ENCODE measurements at regions not wholly inside any gene's neighbourhood (a gene's known extent, or its start where the extent isn't known, plus 50 kb on each side); places are given as distances from the start of the nearest gene placed in this dataset.
"Not testable (repeated sequence)": the region's sequence is repeated elsewhere in the genome, so short reads cannot be mapped to it uniquely, and the experiment has no call there.

DNA sequence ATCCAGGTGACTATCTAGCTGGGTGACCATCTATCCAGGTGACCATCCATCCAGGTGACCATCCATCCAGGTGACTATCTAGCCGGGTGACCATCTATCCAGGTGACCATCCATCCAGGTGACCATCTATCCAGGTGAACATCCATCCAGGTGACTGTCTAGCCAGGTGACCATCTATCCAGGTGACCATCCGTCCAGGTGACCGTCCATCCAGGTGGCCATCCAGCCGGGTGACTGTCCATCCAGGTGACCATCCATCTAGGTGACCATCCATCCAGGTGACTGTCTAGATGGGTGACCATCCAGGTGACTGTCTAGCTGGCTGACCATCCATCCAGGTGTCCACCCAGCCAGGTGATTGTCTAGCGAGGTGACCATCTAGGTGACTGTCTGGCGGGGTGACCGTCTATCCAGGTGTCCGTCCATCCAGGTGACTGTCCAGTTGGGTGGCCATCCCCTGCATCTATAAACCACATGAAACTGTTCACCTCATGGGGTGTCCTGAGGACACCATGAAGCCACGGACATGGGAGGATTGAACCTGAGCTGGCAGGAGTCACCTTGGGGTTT lies 305.3 kb downstream of the NDUFA10 start:
- no peak for DNase-seq (ENCODE audit: low spot score)
- 86% methylated on average over 9 of the region's 9 CpGs for WGBS

DNA sequence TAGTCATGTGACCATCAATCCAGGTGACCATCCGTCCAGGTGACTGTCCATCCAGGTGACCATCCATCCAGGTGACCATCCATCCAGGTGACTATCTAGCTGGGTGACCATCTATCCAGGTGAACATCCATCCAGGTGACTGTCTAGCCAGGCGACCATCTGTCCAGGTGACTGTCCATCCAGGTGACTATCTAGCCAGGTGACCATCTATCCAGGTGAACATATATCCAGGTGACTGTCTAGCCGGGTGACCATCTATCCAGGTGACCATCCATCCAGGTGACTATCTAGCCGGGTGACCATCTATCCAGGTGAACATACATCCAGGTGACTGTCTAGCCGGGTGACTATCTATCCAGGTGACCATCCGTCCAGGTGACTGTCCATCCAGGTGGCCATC lies 306.2 kb downstream of the NDUFA10 start:
- not testable (repeated sequence) for H3K36me3 ChIP-seq (ENCODE audit: control insufficient read depth in 4 of 4, insufficient read depth in 3 of 4, low read depth in 1 of 4, low read length in 3 of 4); DNase-seq (ENCODE audit: low spot score); H3K27ac ChIP-seq (ENCODE audit: low read depth in 1 of 2, low read length in 2 of 2); H3K9ac ChIP-seq (ENCODE audit: low read depth in 1 of 2, low read length in 2 of 2); H3K27me3 ChIP-seq (ENCODE audit: control insufficient read depth in 4 of 4, insufficient read depth in 4 of 4, low read length in 3 of 4); H3K4me1 ChIP-seq (ENCODE audit: control insufficient read depth in 4 of 4, insufficient read depth in 4 of 4, low read length in 3 of 4); H3K4me3 ChIP-seq (ENCODE audit: low read depth in 1 of 3, low read length in 3 of 3)
- H3K9me3 ChIP-seq (ENCODE audit: control insufficient read depth in 4 of 4, low read length in 3 of 4): peaks cover 0 to 11% (median 2%) of the 10 kb centered on the region in 4 donors
- 73% methylated on average over 6 of the region's 6 CpGs for WGBS

More for the DNA sequence above, 305.3 kb downstream of the NDUFA10 start:
- no peak overlapping the region for H3K4me3 ChIP-seq (ENCODE audit: low read depth in 1 of 3, low read length in 3 of 3)
- H3K27ac ChIP-seq (ENCODE audit: low read depth in 1 of 2, low read length in 2 of 2): no peak overlapping the region
- no peaks in the 10 kb centered on the region for H3K4me1 ChIP-seq (ENCODE audit: control insufficient read depth in 4 of 4, insufficient read depth in 4 of 4, low read length in 3 of 4)
- H3K9ac ChIP-seq (ENCODE audit: low read depth in 1 of 2, low read length in 2 of 2): no peak overlapping the region
- no peak for TF ChIP-seq NR2F2 (IDR thresholded peaks at IDR 0.05)
- TF ChIP-seq, protein P1, sequence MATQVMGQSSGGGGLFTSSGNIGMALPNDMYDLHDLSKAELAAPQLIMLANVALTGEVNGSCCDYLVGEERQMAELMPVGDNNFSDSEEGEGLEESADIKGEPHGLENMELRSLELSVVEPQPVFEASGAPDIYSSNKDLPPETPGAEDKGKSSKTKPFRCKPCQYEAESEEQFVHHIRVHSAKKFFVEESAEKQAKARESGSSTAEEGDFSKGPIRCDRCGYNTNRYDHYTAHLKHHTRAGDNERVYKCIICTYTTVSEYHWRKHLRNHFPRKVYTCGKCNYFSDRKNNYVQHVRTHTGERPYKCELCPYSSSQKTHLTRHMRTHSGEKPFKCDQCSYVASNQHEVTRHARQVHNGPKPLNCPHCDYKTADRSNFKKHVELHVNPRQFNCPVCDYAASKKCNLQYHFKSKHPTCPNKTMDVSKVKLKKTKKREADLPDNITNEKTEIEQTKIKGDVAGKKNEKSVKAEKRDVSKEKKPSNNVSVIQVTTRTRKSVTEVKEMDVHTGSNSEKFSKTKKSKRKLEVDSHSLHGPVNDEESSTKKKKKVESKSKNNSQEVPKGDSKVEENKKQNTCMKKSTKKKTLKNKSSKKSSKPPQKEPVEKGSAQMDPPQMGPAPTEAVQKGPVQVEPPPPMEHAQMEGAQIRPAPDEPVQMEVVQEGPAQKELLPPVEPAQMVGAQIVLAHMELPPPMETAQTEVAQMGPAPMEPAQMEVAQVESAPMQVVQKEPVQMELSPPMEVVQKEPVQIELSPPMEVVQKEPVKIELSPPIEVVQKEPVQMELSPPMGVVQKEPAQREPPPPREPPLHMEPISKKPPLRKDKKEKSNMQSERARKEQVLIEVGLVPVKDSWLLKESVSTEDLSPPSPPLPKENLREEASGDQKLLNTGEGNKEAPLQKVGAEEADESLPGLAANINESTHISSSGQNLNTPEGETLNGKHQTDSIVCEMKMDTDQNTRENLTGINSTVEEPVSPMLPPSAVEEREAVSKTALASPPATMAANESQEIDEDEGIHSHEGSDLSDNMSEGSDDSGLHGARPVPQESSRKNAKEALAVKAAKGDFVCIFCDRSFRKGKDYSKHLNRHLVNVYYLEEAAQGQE (IDR thresholded peaks at IDR 0.05): no peak
- no peak for TF ChIP-seq EGR1 (IDR thresholded peaks at IDR 0.05; ENCODE audit: low read depth in 2 of 2)
- TF ChIP-seq, protein P2, sequence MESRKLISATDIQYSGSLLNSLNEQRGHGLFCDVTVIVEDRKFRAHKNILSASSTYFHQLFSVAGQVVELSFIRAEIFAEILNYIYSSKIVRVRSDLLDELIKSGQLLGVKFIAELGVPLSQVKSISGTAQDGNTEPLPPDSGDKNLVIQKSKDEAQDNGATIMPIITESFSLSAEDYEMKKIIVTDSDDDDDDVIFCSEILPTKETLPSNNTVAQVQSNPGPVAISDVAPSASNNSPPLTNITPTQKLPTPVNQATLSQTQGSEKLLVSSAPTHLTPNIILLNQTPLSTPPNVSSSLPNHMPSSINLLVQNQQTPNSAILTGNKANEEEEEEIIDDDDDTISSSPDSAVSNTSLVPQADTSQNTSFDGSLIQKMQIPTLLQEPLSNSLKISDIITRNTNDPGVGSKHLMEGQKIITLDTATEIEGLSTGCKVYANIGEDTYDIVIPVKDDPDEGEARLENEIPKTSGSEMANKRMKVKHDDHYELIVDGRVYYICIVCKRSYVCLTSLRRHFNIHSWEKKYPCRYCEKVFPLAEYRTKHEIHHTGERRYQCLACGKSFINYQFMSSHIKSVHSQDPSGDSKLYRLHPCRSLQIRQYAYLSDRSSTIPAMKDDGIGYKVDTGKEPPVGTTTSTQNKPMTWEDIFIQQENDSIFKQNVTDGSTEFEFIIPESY (IDR thresholded peaks at IDR 0.05): no peak
- TF ChIP-seq JUND (IDR thresholded peaks at IDR 0.05): no peak
- no peak for TF ChIP-seq FOXA1 (IDR thresholded peaks at IDR 0.05)
- TF ChIP-seq, protein P3, sequence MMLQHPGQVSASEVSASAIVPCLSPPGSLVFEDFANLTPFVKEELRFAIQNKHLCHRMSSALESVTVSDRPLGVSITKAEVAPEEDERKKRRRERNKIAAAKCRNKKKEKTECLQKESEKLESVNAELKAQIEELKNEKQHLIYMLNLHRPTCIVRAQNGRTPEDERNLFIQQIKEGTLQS (IDR thresholded peaks at IDR 0.05): no peak
- no peak for TF ChIP-seq RAD21 (IDR thresholded peaks at IDR 0.05)
- TF ChIP-seq FOXA2 (IDR thresholded peaks at IDR 0.05): no peak
- TF ChIP-seq, protein P4, sequence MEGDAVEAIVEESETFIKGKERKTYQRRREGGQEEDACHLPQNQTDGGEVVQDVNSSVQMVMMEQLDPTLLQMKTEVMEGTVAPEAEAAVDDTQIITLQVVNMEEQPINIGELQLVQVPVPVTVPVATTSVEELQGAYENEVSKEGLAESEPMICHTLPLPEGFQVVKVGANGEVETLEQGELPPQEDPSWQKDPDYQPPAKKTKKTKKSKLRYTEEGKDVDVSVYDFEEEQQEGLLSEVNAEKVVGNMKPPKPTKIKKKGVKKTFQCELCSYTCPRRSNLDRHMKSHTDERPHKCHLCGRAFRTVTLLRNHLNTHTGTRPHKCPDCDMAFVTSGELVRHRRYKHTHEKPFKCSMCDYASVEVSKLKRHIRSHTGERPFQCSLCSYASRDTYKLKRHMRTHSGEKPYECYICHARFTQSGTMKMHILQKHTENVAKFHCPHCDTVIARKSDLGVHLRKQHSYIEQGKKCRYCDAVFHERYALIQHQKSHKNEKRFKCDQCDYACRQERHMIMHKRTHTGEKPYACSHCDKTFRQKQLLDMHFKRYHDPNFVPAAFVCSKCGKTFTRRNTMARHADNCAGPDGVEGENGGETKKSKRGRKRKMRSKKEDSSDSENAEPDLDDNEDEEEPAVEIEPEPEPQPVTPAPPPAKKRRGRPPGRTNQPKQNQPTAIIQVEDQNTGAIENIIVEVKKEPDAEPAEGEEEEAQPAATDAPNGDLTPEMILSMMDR (IDR thresholded peaks at IDR 0.05; ENCODE audit: low read depth, low read length, missing input control): no peak
- no peak for TF ChIP-seq YY1 (IDR thresholded peaks at IDR 0.05)
- TF ChIP-seq HNF4A (conservative IDR thresholded peaks at IDR 0.05): no peak
- no peak for TF ChIP-seq SP1 (IDR thresholded peaks at IDR 0.05)
- TF ChIP-seq TAF1 (conservative IDR thresholded peaks at IDR 0.05): no peak
- no peak for TF ChIP-seq HNF4G (IDR thresholded peaks at IDR 0.05)
- TF ChIP-seq, protein P5, sequence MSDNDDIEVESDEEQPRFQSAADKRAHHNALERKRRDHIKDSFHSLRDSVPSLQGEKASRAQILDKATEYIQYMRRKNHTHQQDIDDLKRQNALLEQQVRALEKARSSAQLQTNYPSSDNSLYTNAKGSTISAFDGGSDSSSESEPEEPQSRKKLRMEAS (IDR thresholded peaks at IDR 0.05): no peak
- TF ChIP-seq GABPA (IDR thresholded peaks at IDR 0.05 in 1 of 2, conservative IDR thresholded peaks at IDR 0.05 in 1 of 2): no peak
- H3K36me3 ChIP-seq (ENCODE audit: control insufficient read depth in 4 of 4, insufficient read depth in 3 of 4, low read depth in 1 of 4, low read length in 3 of 4): no peaks in the 10 kb centered on the region
- H3K9me3 ChIP-seq (ENCODE audit: control insufficient read depth in 4 of 4, low read length in 3 of 4): peaks cover 0 to 4% (median under 1%) of the 10 kb centered on the region in 4 donors
- no peaks in the 10 kb centered on the region for H3K27me3 ChIP-seq (ENCODE audit: control insufficient read depth in 4 of 4, insufficient read depth in 4 of 4, low read length in 3 of 4)

Measured in liver (tissue), 8 donors.